ENCODE measurements at regions not wholly inside any gene's neighbourhood (a gene's known extent, or its start where the extent isn't known, plus 50 kb on each side); places are given as distances from the start of the nearest gene placed in this dataset.

- no peak overlapping the region for H3K4me2 ChIP-seq (ENCODE audit: insufficient read depth in 1 of 2, low read depth in 2 of 2, low read length in 2 of 2)
- 57% methylated on average over 2 of the region's 2 CpGs; no CpG with 5 or more reads in 1 of the 2 experiments for WGBS, 2 experiments (ENCODE audit: extremely low coverage in 1 of 2, insufficient coverage in 1 of 2, insufficient read length in 1 of 2, insufficient replicate concordance in 2 of 2, low coverage in 1 of 2, low lambda C conversion rate in 2 of 2, missing lambda C conversion rate in 1 of 2)
- TF ChIP-seq CREB1 (IDR thresholded peaks at IDR 0.05) (no peak), SIRT6 (IDR thresholded peaks at IDR 0.05; ENCODE audit: low read length) (no peak), ASH2L (IDR thresholded peaks at IDR 0.05; ENCODE audit: low read length) (no peak), JUND (IDR thresholded peaks at IDR 0.05; ENCODE audit: low read length) (no peak), CTBP2 (IDR thresholded peaks at IDR 0.05; ENCODE audit: borderline replicate concordance, insufficient read depth, insufficient read length, low read length) (no peak), BRCA1 (IDR thresholded peaks at IDR 0.05; ENCODE audit: low read depth, low read length) (no peak)
Observed at GRCh38 chr21:24681456-24681855, 925.8 kb downstream of the MRPL39 start.

More at GRCh38 chr21:24681456-24681855, 925.8 kb downstream of the MRPL39 start:
- DNase-seq (ENCODE audit: low read depth in 1 of 2, low spot score in 2 of 2), result no peak
- Histone ChIP-seq H3K14ac (ENCODE audit: insufficient read length) (no peak overlapping the region), H3K27ac (ENCODE audit: low read depth, low read length) (no peak overlapping the region), H3K36me3 (ENCODE audit: control insufficient read depth in 2 of 4, insufficient read depth in 4 of 4, low read length in 3 of 4) (no peaks in the 10 kb centered on the region), H3K27me3 (replicated peaks in 1 of 4; ENCODE audit: control insufficient read depth in 3 of 4, extremely low read depth in 1 of 4, insufficient read depth in 3 of 4, low read length in 3 of 4) (no peaks in the 10 kb centered on the region), H2BK20ac (ENCODE audit: low read length) (no peak overlapping the region), H3K9me3 (ENCODE audit: insufficient read depth in 2 of 2, low read depth in 1 of 2, low read length in 1 of 2) (peaks cover 0 to 7% of the 10 kb centered on the region in 2 experiments; a peak in 1 of 4 replicates), H3K4me3 (ENCODE audit: extremely low read depth in 1 of 4, insufficient read depth in 2 of 4, low read depth in 3 of 4, low read length in 4 of 4) (no peak overlapping the region), H4K8ac (ENCODE audit: extremely low read depth, insufficient read depth, low read length) (no peak overlapping the region), H2BK15ac (ENCODE audit: low read length) (no peak overlapping the region), H4K91ac (replicated peaks; ENCODE audit: insufficient read length, low read length) (no peak overlapping the region), H3K9ac (replicated peaks in 1 of 4; ENCODE audit: extremely low read depth in 1 of 4, low read depth in 3 of 4, low read length in 3 of 4) (no peak overlapping the region), H2BK120ac (replicated peaks; ENCODE audit: low read depth, low read length) (no peak overlapping the region), H3K56ac (replicated peaks; ENCODE audit: insufficient read length, low read depth, low read length) (no peak overlapping the region), H3K4ac (replicated peaks; ENCODE audit: insufficient read length, low read depth, low read length) (no peak overlapping the region), H2AFZ (ENCODE audit: low read length) (no peak overlapping the region), H3K23me2 (ENCODE audit: low read depth, low read length) (no peaks in the 10 kb centered on the region), H3K79me1 (ENCODE audit: low read depth, low read length) (no peaks in the 10 kb centered on the region), H2BK12ac (ENCODE audit: low read depth, low read length) (no peak overlapping the region), H3K79me2 (ENCODE audit: control insufficient read depth in 1 of 2, insufficient read depth in 2 of 2, low read length in 2 of 2) (no peaks in the 10 kb centered on the region), H4K5ac (ENCODE audit: insufficient read length, low read depth, low read length) (no peak overlapping the region), H2BK5ac (ENCODE audit: low read depth, low read length) (no peak overlapping the region), H4K20me1 (replicated peaks in 1 of 2; ENCODE audit: control insufficient read depth in 1 of 2, insufficient read depth in 2 of 2, low read length in 2 of 2) (no peaks in the 10 kb centered on the region), H3K18ac (ENCODE audit: extremely low read depth, low read length) (no peak overlapping the region), H2AK5ac (ENCODE audit: low read depth, low read length) (no peak overlapping the region), H3K23ac (ENCODE audit: insufficient read length) (no peak overlapping the region), H3K4me1 (replicated peaks in 1 of 4; ENCODE audit: control insufficient read depth in 3 of 4, insufficient read depth in 4 of 4, low read length in 3 of 4) (no peaks in the 10 kb centered on the region)
- POLR2A ChIA-PET (ENCODE audit: partially characterized antibody), result no interaction called here
- CTCF ChIA-PET (ENCODE audit: partially characterized antibody), result interaction anchor here (0.6 kb wide), 2 partner anchors 15 to 2000 kb away, joined by 3 read pairs; no protein-coding TSS in a partner anchor
- FAIRE-seq, result no peak
